HepG2 (cell line): ENCODE measurements at regions not wholly inside any gene's neighbourhood (a gene's known extent, or its start where the extent isn't known, plus 50 kb on each side); places are given as distances from the start of the nearest gene placed in this dataset.

ENCODE experiments used
- ATAC-seq: fragments of 200-7000 bp; cut with Tn5 transposase; 3 replicates; pipeline ENCODE4 v1.9.1; 2020; ENCODE audit warnings: mild to moderate bottlenecking, moderate library complexity
- BruUV-seq: library from RNA; stranded (reverse); fragments of 400-500 nt; replicated peaks from 2 replicates; lab custom pipeline; 2021; lab: Mats Ljungman, UMichigan
- CTCF ChIA-PET: fragments of 300-600 bp; formaldehyde crosslinking; extraction: SDS; loops from one replicate; lab custom pipeline; 2021; ENCODE audit warnings: low total read pairs, inconsistent platforms, low intra/inter-chr PET ratio; lab: Yijun Ruan, JAX
- POLR2A ChIA-PET: fragments of 350-600 bp; sonication (Branson Sonifier 250); formaldehyde crosslinking; loops from one replicate; lab custom pipeline; 2020; ENCODE audit warnings: antibody characterized with exemption, inconsistent platforms; lab: Yijun Ruan, JAX
- DNase-seq: peaks from one replicate; pipeline ENCODE4 v3.0.0-alpha.2; 2015; ENCODE audit warnings: low spot score
- FAIRE-seq: peaks from 3 replicates; lab custom pipeline; 2011; peaks lifted over from hg19 to GRCh38; lab: Jason Lieb, UNC
- H2AFZ ChIP-seq: one replicate; pipeline ENCODE4 v1.6.1; 2011; ENCODE audit warnings: low read length, inconsistent platforms
- H3K27ac ChIP-seq: fragments of 300-600 bp; 3 replicates; pipeline ENCODE4 v1.8.0; 2011; ENCODE audit warnings: mixed run types, mild to moderate bottlenecking, mixed read lengths, low read length, inconsistent platforms; ENCODE audit not compliant: insufficient read depth; ENCODE audit errors: extremely low read length
- H3K27me3 ChIP-seq, 2 experiments: fragments of 200-600 bp in 1 of 2; 2 replicates in 1 of 2; 3 replicates in 1 of 2; pipeline versions ENCODE4 v1.6.0 to v1.8.0; 2011; ENCODE audit warnings: low read length in 2 of 2, mild to moderate bottlenecking in 2 of 2, moderate library complexity in 2 of 2, inconsistent platforms in 1 of 2; ENCODE audit not compliant: insufficient read depth in 2 of 2, control insufficient read depth in 1 of 2
- H3K36me3 ChIP-seq, 2 experiments: fragments of 200-600 bp in 1 of 2; replicated peaks in 1 of 2; 2 replicates in 1 of 2; 3 replicates in 1 of 2; pipeline versions ENCODE4 v1.5.1 to v1.8.0; 2011; ENCODE audit warnings: low read length in 2 of 2, inconsistent platforms in 1 of 2; ENCODE audit not compliant: insufficient read depth in 2 of 2, control insufficient read depth in 1 of 2
- H3K4me1 ChIP-seq: 2 replicates; pipeline ENCODE4 v1.5.1; 2012; ENCODE audit warnings: low read length, inconsistent platforms; ENCODE audit not compliant: insufficient read depth
- H3K4me2 ChIP-seq: 2 replicates; pipeline ENCODE4 v1.6.0; 2011; ENCODE audit warnings: low read depth, low read length, inconsistent platforms
- H3K4me3 ChIP-seq, 3 experiments: fragments of 200-600 bp in 1 of 3; sonication (generic), shearing (Covaris generic) in 1 of 3; replicated peaks in 1 of 3; 2 replicates each; pipeline ENCODE4 v1.5.1; 2011 to 2016; ENCODE audit warnings: low read length in 3 of 3, inconsistent platforms in 2 of 3, low read depth in 2 of 3, mild to moderate bottlenecking in 2 of 3, control low read depth in 1 of 3, mixed read lengths in 1 of 3; ENCODE audit not compliant: insufficient read depth in 1 of 3
- H3K79me2 ChIP-seq: one replicate; pipeline ENCODE4 v1.6.1; 2011; ENCODE audit warnings: low read length, inconsistent platforms; ENCODE audit not compliant: insufficient read depth
- H3K9ac ChIP-seq: 2 replicates; pipeline ENCODE4 v1.6.0; 2011; ENCODE audit warnings: mild to moderate bottlenecking, low read depth, low read length, inconsistent platforms; ENCODE audit not compliant: insufficient read depth
- H3K9me3 ChIP-seq: 2 replicates; pipeline ENCODE4 v1.5.1; 2012; ENCODE audit warnings: mild to moderate bottlenecking, low read length
- H4K20me1 ChIP-seq: 2 replicates; pipeline ENCODE4 v1.6.0; 2011; ENCODE audit warnings: inconsistent platforms, mild to moderate bottlenecking, low read length, moderate library complexity; ENCODE audit not compliant: insufficient read depth
- HNF4A ChIP-seq: sonication (generic); formaldehyde crosslinking; IDR thresholded peaks from 2 replicates; pipeline ENCODE4 v1.4.0; 2020; ENCODE audit warnings: missing genetic modification reagents
- HOXD1 ChIP-seq: sonication (generic); formaldehyde crosslinking; IDR thresholded peaks from 2 replicates; pipeline ENCODE4 v1.5.0; 2020; ENCODE audit warnings: missing genetic modification reagents
- SSRP1 ChIP-seq: IDR thresholded peaks from 2 replicates; pipeline ENCODE4 v1.6.1; 2016; ENCODE audit warnings: control low read depth
- ZFYVE20 ChIP-seq: sonication (generic); formaldehyde crosslinking; IDR thresholded peaks from 2 replicates; pipeline ENCODE4 v1.8.0; 2023; ENCODE audit warnings: low read depth, mild to moderate bottlenecking, moderate library complexity, missing genetic modification reagents, borderline replicate concordance
- ZNF383 ChIP-seq: sonication (generic); formaldehyde crosslinking; IDR thresholded peaks from 2 replicates; pipeline ENCODE4 v1.4.0; 2020; ENCODE audit warnings: missing genetic modification reagents, mild to moderate bottlenecking, borderline replicate concordance
- WGBS: methylation state at CpG from one replicate; pipeline ENCODE4 v1.1.6; 2017; ENCODE audit warnings: low lambda C conversion rate; 5-methylcytosine and 5-hydroxymethylcytosine counted together
- in situ Hi-C: cut with HindIII; loops from 2 replicates; pipeline ENCODE4 v1.10.0; 2017; ENCODE audit warnings: low pct_unique_long_range_greater_than_20kb; ENCODE audit not compliant: extremely low pct_ligation_motif_present
- intact Hi-C: fragments of 100-400 bp; cut with micrococcal nuclease; formaldehyde crosslinking; loops from one replicate; pipeline ENCODE4 v1.10.0; 2022; ENCODE audit not compliant: unreplicated experiment
- TF ChIP-seq, protein P1 (sequence below): sonication (generic); formaldehyde crosslinking; IDR thresholded peaks from 2 replicates; pipeline ENCODE4 v1.4.0; 2020; ENCODE audit warnings: missing genetic modification reagents

DNA sequence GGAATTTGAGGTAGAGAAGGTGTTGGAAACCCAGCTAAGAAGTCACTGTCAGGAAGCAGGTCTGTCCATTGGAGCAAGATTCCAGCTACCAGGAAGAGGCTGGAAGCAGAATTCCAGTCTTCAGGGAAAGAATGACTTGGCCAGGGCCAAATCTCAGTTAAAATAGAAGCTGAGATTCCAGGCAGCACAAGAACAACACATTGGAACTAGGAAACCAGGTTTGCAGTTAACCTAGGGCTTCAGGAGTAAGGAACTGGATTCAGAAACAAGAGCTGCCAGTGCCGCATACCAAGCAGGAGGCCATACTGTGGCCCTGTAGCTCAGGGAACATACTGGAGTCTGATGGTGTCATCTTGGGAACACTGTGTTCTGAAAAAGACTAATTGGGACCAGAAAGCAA, 73.7 kb upstream of the FUCA2 start:
- ATAC-seq, result no peak
- Histone ChIP-seq H3K27me3 (no peaks in the 10 kb centered on the region), H3K9ac (no peak overlapping the region), H3K9me3 (no peaks in the 10 kb centered on the region), H3K36me3 (no peaks in the 10 kb centered on the region), H3K4me3 (no peak overlapping the region), H3K4me2 (no peak overlapping the region), H3K79me2 (no peaks in the 10 kb centered on the region), H4K20me1 (no peaks in the 10 kb centered on the region), H3K4me1 (peaks cover 8% of the 10 kb centered on the region; the same call in 1 of the 2 replicates), H3K27ac (no peak overlapping the region), H2AFZ (no peak overlapping the region)
- TF ChIP-seq SSRP1 (CRISPR knock-in tag), result no peak
- TF ChIP-seq, protein P1, sequence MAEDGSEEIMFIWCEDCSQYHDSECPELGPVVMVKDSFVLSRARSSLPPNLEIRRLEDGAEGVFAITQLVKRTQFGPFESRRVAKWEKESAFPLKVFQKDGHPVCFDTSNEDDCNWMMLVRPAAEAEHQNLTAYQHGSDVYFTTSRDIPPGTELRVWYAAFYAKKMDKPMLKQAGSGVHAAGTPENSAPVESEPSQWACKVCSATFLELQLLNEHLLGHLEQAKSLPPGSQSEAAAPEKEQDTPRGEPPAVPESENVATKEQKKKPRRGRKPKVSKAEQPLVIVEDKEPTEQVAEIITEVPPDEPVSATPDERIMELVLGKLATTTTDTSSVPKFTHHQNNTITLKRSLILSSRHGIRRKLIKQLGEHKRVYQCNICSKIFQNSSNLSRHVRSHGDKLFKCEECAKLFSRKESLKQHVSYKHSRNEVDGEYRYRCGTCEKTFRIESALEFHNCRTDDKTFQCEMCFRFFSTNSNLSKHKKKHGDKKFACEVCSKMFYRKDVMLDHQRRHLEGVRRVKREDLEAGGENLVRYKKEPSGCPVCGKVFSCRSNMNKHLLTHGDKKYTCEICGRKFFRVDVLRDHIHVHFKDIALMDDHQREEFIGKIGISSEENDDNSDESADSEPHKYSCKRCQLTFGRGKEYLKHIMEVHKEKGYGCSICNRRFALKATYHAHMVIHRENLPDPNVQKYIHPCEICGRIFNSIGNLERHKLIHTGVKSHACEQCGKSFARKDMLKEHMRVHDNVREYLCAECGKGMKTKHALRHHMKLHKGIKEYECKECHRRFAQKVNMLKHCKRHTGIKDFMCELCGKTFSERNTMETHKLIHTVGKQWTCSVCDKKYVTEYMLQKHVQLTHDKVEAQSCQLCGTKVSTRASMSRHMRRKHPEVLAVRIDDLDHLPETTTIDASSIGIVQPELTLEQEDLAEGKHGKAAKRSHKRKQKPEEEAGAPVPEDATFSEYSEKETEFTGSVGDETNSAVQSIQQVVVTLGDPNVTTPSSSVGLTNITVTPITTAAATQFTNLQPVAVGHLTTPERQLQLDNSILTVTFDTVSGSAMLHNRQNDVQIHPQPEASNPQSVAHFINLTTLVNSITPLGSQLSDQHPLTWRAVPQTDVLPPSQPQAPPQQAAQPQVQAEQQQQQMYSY (CRISPR knock-in tag), result no peak
- TF ChIP-seq ZNF383 (CRISPR knock-in tag), result no peak
- TF ChIP-seq ZFYVE20, result no peak
- TF ChIP-seq HNF4A (CRISPR knock-in tag), result no peak
- TF ChIP-seq HOXD1 (CRISPR knock-in tag), result no peak
- BruUV-seq, result no TSS peak
- ChIA-PET POLR2A (no interaction called here), CTCF (no interaction called here)
- in situ Hi-C loops (no loop called here), intact Hi-C loops (no loop called here)
- no peak for DNase-seq
- no peak for FAIRE-seq
- 100% methylated on average over 1 of the region's 1 CpG for WGBS
